Suprapubic skin (tissue), 4 donors: ENCODE measurements at regions not wholly inside any gene's neighbourhood (a gene's known extent, or its start where the extent isn't known, plus 50 kb on each side); places are given as distances from the start of the nearest gene placed in this dataset.

ENCODE experiments used
- DNase-seq, 2 donors: peaks; one replicate each; pipeline ENCODE4 v3.0.0-alpha.2; 2019; ENCODE audit warnings: low spot score in 2 of 2
- H3K27ac ChIP-seq: fragments of 200-600 bp; sonication (generic); one replicate; pipeline ENCODE4 v1.5.1; 2019
- H3K27me3 ChIP-seq: fragments of 200-600 bp; sonication (generic); one replicate; pipeline ENCODE4 v1.5.1; 2019
- H3K36me3 ChIP-seq: fragments of 200-600 bp; sonication (generic); one replicate; pipeline ENCODE4 v1.5.1; 2019
- H3K4me1 ChIP-seq: fragments of 200-600 bp; sonication (generic); one replicate; pipeline ENCODE4 v1.5.1; 2019
- H3K4me3 ChIP-seq: fragments of 200-600 bp; sonication (generic); one replicate; pipeline ENCODE4 v1.5.1; 2019; ENCODE audit warnings: mild to moderate bottlenecking
- H3K9me3 ChIP-seq: fragments of 200-600 bp; sonication (generic); one replicate; pipeline ENCODE4 v1.5.1; 2019
- EP300 ChIP-seq: sonication (generic); formaldehyde crosslinking; IDR thresholded peaks from one replicate; pipeline ENCODE4 v1.6.1; 2017; ENCODE audit warnings: antibody characterized with exemption
- POLR2A ChIP-seq, 2 donors: fragments of 450-650 bp; IDR thresholded peaks; one replicate each; pipeline ENCODE4 v1.6.1; 2017; ENCODE audit warnings: antibody characterized with exemption in 2 of 2, mild to moderate bottlenecking in 2 of 2, moderate library complexity in 2 of 2
- POLR2AphosphoS5 ChIP-seq, 3 donors: sonication (generic); formaldehyde crosslinking; IDR thresholded peaks; one replicate each; pipeline ENCODE4 v1.6.1; 2017; ENCODE audit warnings: antibody characterized with exemption in 3 of 3
- WGBS: methylation state at CpG from one replicate; pipeline ENCODE4 v1.1.5; 2018; 5-methylcytosine and 5-hydroxymethylcytosine counted together
- TF ChIP-seq, protein P1 (sequence below), 2 donors: fragments of 200-600 bp in 1 of 2; fragments of 450-650 bp in 1 of 2; sonication (generic) in 1 of 2; IDR thresholded peaks; one replicate each; pipeline ENCODE4 v1.5.1; 2016 to 2019; ENCODE audit warnings: antibody characterized with exemption in 2 of 2, mild to moderate bottlenecking in 1 of 2, moderate library complexity in 1 of 2

DNA sequence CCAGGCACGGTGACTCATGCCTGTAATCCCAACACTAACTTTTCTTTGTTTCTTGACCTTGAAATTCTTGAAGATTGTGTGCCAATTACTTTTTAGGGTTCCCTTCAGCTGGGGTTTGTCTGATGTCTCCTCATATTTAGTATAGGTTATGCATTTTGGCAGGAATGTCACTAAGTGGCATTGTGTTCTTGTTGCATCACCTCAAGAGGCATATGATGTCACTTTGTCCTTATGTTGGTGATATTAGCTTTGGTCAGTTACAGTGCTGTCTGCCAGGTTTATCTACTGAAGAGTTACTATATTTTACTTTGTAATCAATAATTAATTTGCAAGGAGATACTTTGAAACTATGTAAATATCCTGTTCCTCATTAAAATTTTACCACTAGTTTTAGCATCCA lies 61.0 kb upstream of the BTG1 start:
- Histone ChIP-seq H3K4me3 (no peak overlapping the region), H3K4me1 (no peaks in the 10 kb centered on the region), H3K27ac (no peak overlapping the region), H3K36me3 (no peaks in the 10 kb centered on the region), H3K27me3 (no peaks in the 10 kb centered on the region), H3K9me3 (no peaks in the 10 kb centered on the region)
- no peak for TF ChIP-seq POLR2AphosphoS5 (IDR thresholded peaks at IDR 0.05)
- 96% methylated on average over 1 of the region's 1 CpG for WGBS
- DNase-seq, result no peak

DNA sequence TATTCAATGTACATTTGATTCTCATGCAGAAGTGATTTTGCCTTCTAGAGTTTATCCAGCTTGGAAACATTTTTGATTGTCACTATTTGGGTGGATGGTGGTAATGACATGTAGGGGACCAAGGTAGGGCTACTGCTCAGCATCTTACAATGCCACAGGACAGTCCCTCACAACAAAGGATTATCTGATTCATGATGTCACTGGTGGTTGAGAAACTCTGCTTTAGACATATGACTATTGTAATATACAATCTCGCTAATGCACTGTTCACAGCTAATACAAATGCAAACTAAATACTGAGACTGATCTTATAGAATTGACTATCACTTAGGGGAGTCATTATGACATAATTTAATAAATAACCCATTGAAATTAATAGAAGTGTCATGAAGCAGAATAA lies 60.4 kb upstream of the BTG1 start:
- Histone ChIP-seq H3K27me3 (no peaks in the 10 kb centered on the region), H3K4me3 (no peak overlapping the region), H3K4me1 (no peaks in the 10 kb centered on the region), H3K36me3 (no peaks in the 10 kb centered on the region), H3K9me3 (no peaks in the 10 kb centered on the region), H3K27ac (no peak overlapping the region)
- TF ChIP-seq, protein P1, sequence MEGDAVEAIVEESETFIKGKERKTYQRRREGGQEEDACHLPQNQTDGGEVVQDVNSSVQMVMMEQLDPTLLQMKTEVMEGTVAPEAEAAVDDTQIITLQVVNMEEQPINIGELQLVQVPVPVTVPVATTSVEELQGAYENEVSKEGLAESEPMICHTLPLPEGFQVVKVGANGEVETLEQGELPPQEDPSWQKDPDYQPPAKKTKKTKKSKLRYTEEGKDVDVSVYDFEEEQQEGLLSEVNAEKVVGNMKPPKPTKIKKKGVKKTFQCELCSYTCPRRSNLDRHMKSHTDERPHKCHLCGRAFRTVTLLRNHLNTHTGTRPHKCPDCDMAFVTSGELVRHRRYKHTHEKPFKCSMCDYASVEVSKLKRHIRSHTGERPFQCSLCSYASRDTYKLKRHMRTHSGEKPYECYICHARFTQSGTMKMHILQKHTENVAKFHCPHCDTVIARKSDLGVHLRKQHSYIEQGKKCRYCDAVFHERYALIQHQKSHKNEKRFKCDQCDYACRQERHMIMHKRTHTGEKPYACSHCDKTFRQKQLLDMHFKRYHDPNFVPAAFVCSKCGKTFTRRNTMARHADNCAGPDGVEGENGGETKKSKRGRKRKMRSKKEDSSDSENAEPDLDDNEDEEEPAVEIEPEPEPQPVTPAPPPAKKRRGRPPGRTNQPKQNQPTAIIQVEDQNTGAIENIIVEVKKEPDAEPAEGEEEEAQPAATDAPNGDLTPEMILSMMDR (IDR thresholded peaks at IDR 0.05), result no peak
- TF ChIP-seq EP300, result no peak
- TF ChIP-seq POLR2A (IDR thresholded peaks at IDR 0.05), result no peak
- no peak for TF ChIP-seq POLR2AphosphoS5 (IDR thresholded peaks at IDR 0.05)
- no peak for DNase-seq
- WGBS, result 97% methylated on average over 1 of the region's 1 CpG

DNA sequence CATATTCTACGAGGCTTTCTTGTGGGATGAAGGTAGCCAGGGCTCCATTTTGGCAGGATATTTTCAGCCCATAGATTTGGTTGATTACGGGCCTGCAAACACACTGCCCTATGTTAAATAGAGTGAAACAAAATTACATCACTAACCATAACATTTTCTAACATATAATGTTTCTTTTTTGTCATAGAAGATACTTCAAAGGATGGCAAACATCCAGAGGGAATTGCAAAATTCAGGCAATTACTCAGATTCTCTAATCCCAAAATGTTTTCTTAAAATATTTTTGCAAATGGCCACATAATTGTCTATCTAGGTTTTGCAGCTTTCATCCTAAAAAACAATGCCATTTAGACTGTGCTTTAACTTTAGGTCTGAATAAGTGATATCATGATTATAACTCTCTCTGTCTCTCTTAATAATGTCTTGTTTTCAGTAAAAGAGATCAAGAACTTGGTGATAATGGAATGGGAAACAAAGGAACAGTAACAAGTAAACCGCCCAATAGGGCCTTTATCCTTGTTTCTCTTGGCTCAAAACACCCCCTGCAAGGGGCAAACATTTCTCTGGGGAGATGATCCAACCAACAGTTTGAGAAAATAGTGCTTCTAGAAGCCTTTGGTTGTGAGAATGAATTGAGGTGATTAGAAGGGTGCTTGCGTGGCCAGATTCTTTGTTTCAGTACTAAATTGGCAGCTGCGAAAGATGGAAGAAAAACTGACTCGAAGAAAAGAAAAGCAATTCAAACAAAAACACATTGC lies 54.4 kb upstream of the BTG1 start:
- Histone ChIP-seq H3K27me3 (no peaks in the 10 kb centered on the region), H3K4me3 (no peak overlapping the region), H3K36me3 (no peaks in the 10 kb centered on the region), H3K9me3 (no peaks in the 10 kb centered on the region), H3K4me1 (no peaks in the 10 kb centered on the region), H3K27ac (no peak overlapping the region)
- WGBS, result 81% methylated on average over 6 of the region's 6 CpGs
- no peak for DNase-seq
- TF ChIP-seq POLR2A (IDR thresholded peaks at IDR 0.05) (no peak), POLR2AphosphoS5 (IDR thresholded peaks at IDR 0.05) (no peak), EP300 (no peak)
- TF ChIP-seq, protein P1 (IDR thresholded peaks at IDR 0.05), result no peak

DNA sequence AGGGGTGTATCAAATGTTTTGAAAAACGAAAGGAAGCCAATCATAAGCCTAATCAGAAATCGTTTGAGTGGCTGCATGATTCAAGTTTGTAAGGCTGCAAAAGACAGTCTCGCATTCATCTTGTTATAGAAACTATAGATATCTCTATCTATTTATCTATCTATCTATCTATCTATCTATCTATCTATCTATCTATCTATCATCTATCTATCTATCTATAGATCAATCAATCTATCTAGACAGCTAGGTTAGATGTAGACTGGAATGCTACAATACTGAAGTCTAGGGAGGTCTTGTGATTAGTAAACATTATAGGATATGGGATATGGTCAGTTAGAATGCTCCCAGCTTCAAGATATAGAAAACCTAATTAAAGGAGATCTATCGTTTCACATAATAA lies 52.2 kb upstream of the BTG1 start:
- 93% methylated on average over 4 of the region's 4 CpGs for WGBS
- TF ChIP-seq, protein P1 (IDR thresholded peaks at IDR 0.05), result no peak
- TF ChIP-seq POLR2A (IDR thresholded peaks at IDR 0.05) (no peak), POLR2AphosphoS5 (IDR thresholded peaks at IDR 0.05) (no peak), EP300 (no peak)
- no peak overlapping the region for H3K27ac ChIP-seq
- no peak overlapping the region for H3K4me3 ChIP-seq
- DNase-seq, result no peak
- H3K27me3 ChIP-seq, result no peaks in the 10 kb centered on the region
- H3K36me3 ChIP-seq, result no peaks in the 10 kb centered on the region
- no peaks in the 10 kb centered on the region for H3K4me1 ChIP-seq
- H3K9me3 ChIP-seq, result no peaks in the 10 kb centered on the region

DNA sequence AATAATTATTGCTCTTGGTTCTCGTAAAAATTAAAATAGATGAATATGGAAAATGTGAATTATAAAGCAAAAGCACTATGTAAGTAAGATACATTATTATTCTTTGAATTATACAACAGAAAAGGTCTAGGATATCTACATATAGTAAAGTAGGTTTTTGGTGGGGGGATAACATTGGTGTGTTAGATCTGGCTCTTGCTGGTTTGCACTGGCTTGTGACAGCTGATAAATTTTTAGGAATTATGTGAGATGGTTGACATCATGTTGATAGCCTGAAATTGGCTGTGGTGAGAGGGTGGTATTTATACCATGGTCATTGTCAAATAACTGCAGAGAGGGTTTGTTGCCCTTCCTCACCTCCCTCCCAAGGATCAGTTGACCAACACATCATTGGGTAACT lies 50.7 kb upstream of the BTG1 start:
- no peak overlapping the region for H3K27ac ChIP-seq
- no peaks in the 10 kb centered on the region for H3K9me3 ChIP-seq
- H3K4me1 ChIP-seq, result no peaks in the 10 kb centered on the region
- 98% methylated on average over 1 of the region's 1 CpG for WGBS
- no peak overlapping the region for H3K4me3 ChIP-seq
- H3K27me3 ChIP-seq, result no peaks in the 10 kb centered on the region
- no peaks in the 10 kb centered on the region for H3K36me3 ChIP-seq
- no peak for TF ChIP-seq POLR2A (IDR thresholded peaks at IDR 0.05)
- TF ChIP-seq, protein P1 (IDR thresholded peaks at IDR 0.05), result no peak
- TF ChIP-seq EP300, result no peak
- TF ChIP-seq POLR2AphosphoS5 (IDR thresholded peaks at IDR 0.05), result no peak
- no peak for DNase-seq
